ENCODE measurements at regions not wholly inside any gene's neighbourhood (a gene's known extent, or its start where the extent isn't known, plus 50 kb on each side); places are given as distances from the start of the nearest gene placed in this dataset.

- no peaks in the 10 kb centered on the region for H3K27me3 ChIP-seq (ENCODE audit: insufficient read depth, low read length, poor library complexity)
- no peak for ATAC-seq (ENCODE audit: insufficient read depth, low read depth)
- H3K79me2 ChIP-seq (ENCODE audit: insufficient read depth, low read length) = no peaks in the 10 kb centered on the region
- no peaks in the 10 kb centered on the region for H3K9me3 ChIP-seq (ENCODE audit: insufficient read depth, low read length, severe bottlenecking)
- TF ChIP-seq, protein P1, sequence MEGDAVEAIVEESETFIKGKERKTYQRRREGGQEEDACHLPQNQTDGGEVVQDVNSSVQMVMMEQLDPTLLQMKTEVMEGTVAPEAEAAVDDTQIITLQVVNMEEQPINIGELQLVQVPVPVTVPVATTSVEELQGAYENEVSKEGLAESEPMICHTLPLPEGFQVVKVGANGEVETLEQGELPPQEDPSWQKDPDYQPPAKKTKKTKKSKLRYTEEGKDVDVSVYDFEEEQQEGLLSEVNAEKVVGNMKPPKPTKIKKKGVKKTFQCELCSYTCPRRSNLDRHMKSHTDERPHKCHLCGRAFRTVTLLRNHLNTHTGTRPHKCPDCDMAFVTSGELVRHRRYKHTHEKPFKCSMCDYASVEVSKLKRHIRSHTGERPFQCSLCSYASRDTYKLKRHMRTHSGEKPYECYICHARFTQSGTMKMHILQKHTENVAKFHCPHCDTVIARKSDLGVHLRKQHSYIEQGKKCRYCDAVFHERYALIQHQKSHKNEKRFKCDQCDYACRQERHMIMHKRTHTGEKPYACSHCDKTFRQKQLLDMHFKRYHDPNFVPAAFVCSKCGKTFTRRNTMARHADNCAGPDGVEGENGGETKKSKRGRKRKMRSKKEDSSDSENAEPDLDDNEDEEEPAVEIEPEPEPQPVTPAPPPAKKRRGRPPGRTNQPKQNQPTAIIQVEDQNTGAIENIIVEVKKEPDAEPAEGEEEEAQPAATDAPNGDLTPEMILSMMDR (IDR thresholded peaks at IDR 0.05; ENCODE audit: borderline replicate concordance, extremely low read depth, low read length, poor library complexity, severe bottlenecking) = no peak
- TF ChIP-seq EZH2 (IDR thresholded peaks at IDR 0.05; ENCODE audit: borderline replicate concordance, low read depth, low read length, severe bottlenecking) = no peak
- no peak overlapping the region for H2AFZ ChIP-seq (ENCODE audit: low read depth, low read length)
- no peak overlapping the region for H3K4me2 ChIP-seq (ENCODE audit: insufficient read depth, low read length)
- H3K9ac ChIP-seq (ENCODE audit: low read depth, low read length) = no peak overlapping the region
- no peaks in the 10 kb centered on the region for H3K4me1 ChIP-seq (ENCODE audit: insufficient read depth, low read length)
- no peak for DNase-seq
- no peak overlapping the region for H3K4me3 ChIP-seq (ENCODE audit: low read depth in 1 of 2, low read length in 2 of 2)
- H3K27ac ChIP-seq (ENCODE audit: low read length) = no peak overlapping the region
- H4K20me1 ChIP-seq (ENCODE audit: insufficient read depth, low read length) = no peaks in the 10 kb centered on the region
- no peaks in the 10 kb centered on the region for H3K36me3 ChIP-seq (ENCODE audit: insufficient read depth, low read length)
Measured at GRCh38 chr10:21246178-21246577, 279.3 kb downstream of the SKIDA1 start.

DNA sequence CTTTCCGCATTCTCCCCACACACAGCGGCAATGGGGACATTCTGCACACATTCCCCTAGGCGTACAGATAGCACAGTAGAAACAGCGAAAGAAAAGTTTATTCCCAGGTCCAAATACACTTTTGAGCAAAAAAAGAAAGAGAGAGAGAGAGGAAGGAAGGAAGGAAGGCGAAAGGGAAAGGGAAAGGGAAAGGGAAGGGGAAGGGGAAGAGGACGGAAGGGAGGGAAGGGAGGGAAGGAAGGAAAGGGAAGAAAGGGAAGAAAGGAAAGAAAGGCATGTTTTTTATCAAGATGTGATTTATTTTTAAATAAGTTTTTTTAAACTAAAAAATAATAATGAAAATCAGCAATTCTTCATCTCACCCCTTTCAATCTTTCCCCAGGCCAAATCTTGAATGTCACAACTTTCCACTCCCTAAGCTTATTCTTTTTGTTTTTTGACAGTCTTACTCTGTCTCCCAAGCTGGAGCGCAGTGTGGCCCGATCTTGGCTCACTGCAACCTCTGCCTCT is 281.7 kb downstream of the SKIDA1 start:
- no peak for TF ChIP-seq EZH2 (IDR thresholded peaks at IDR 0.05; ENCODE audit: borderline replicate concordance, low read depth, low read length, severe bottlenecking)
- no peaks in the 10 kb centered on the region for H3K27me3 ChIP-seq (ENCODE audit: insufficient read depth, low read length, poor library complexity)
- DNase-seq = no peak
- no peaks in the 10 kb centered on the region for H3K4me1 ChIP-seq (ENCODE audit: insufficient read depth, low read length)
- H3K27ac ChIP-seq (ENCODE audit: low read length) = no peak overlapping the region
- H3K4me3 ChIP-seq (ENCODE audit: low read depth in 1 of 2, low read length in 2 of 2) = no peak overlapping the region
- H3K9ac ChIP-seq (ENCODE audit: low read depth, low read length) = no peak overlapping the region
- H3K79me2 ChIP-seq (ENCODE audit: insufficient read depth, low read length) = no peaks in the 10 kb centered on the region
- no peak overlapping the region for H3K4me2 ChIP-seq (ENCODE audit: insufficient read depth, low read length)
- no peaks in the 10 kb centered on the region for H3K36me3 ChIP-seq (ENCODE audit: insufficient read depth, low read length)
- H2AFZ ChIP-seq (ENCODE audit: low read depth, low read length) = no peak overlapping the region
- no peaks in the 10 kb centered on the region for H4K20me1 ChIP-seq (ENCODE audit: insufficient read depth, low read length)
- ATAC-seq (ENCODE audit: insufficient read depth, low read depth) = no peak
- H3K9me3 ChIP-seq (ENCODE audit: insufficient read depth, low read length, severe bottlenecking) = no peaks in the 10 kb centered on the region

DNA sequence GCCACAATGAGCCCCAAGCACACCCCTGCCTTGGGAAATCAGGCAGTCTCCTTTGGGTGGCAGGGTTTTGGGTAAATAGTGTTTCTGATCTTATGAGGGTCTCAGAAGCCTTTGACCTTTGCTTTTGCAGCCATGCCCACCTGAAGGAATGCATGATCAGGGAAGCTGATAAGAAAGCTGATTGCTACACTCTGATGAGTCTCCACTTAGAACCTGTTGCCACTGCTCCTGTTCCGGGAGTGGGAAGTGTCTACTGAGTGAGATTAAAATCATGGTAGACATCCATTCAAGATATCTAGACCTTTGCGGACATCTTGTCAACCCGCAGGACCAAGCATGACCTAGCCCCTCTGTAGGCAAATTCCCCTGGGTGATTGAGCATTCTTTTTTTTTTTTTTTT is 282.6 kb downstream of the SKIDA1 start:
- TF ChIP-seq, protein P1 (IDR thresholded peaks at IDR 0.05; ENCODE audit: borderline replicate concordance, extremely low read depth, low read length, poor library complexity, severe bottlenecking) = no peak
- TF ChIP-seq EZH2 (IDR thresholded peaks at IDR 0.05; ENCODE audit: borderline replicate concordance, low read depth, low read length, severe bottlenecking) = no peak
- Histone ChIP-seq H3K9ac (ENCODE audit: low read depth, low read length) (no peak overlapping the region), H3K36me3 (ENCODE audit: insufficient read depth, low read length) (no peaks in the 10 kb centered on the region), H4K20me1 (ENCODE audit: insufficient read depth, low read length) (no peaks in the 10 kb centered on the region), H3K4me2 (ENCODE audit: insufficient read depth, low read length) (no peak overlapping the region), H2AFZ (ENCODE audit: low read depth, low read length) (no peak overlapping the region), H3K27me3 (ENCODE audit: insufficient read depth, low read length, poor library complexity) (no peaks in the 10 kb centered on the region), H3K79me2 (ENCODE audit: insufficient read depth, low read length) (no peaks in the 10 kb centered on the region), H3K4me3 (ENCODE audit: low read depth in 1 of 2, low read length in 2 of 2) (no peak overlapping the region), H3K4me1 (ENCODE audit: insufficient read depth, low read length) (no peaks in the 10 kb centered on the region), H3K27ac (ENCODE audit: low read length) (no peak overlapping the region), H3K9me3 (ENCODE audit: insufficient read depth, low read length, severe bottlenecking) (no peaks in the 10 kb centered on the region)
- DNase-seq = no peak
- no peak for ATAC-seq (ENCODE audit: insufficient read depth, low read depth)

- ATAC-seq (ENCODE audit: insufficient read depth, low read depth) (no peak), DNase-seq (no peak)
- H3K79me2 ChIP-seq (ENCODE audit: insufficient read depth, low read length) = no peaks in the 10 kb centered on the region
- no peaks in the 10 kb centered on the region for H3K36me3 ChIP-seq (ENCODE audit: insufficient read depth, low read length)
- no peaks in the 10 kb centered on the region for H3K27me3 ChIP-seq (ENCODE audit: insufficient read depth, low read length, poor library complexity)
- H3K27ac ChIP-seq (ENCODE audit: low read length) = no peak overlapping the region
- TF ChIP-seq, protein P1 (IDR thresholded peaks at IDR 0.05; ENCODE audit: borderline replicate concordance, extremely low read depth, low read length, poor library complexity, severe bottlenecking) = no peak
- no peak for TF ChIP-seq EZH2 (IDR thresholded peaks at IDR 0.05; ENCODE audit: borderline replicate concordance, low read depth, low read length, severe bottlenecking)
- no peak overlapping the region for H3K9ac ChIP-seq (ENCODE audit: low read depth, low read length)
- no peaks in the 10 kb centered on the region for H4K20me1 ChIP-seq (ENCODE audit: insufficient read depth, low read length)
- no peak overlapping the region for H3K4me2 ChIP-seq (ENCODE audit: insufficient read depth, low read length)
- no peaks in the 10 kb centered on the region for H3K4me1 ChIP-seq (ENCODE audit: insufficient read depth, low read length)
- H3K4me3 ChIP-seq (ENCODE audit: low read depth in 1 of 2, low read length in 2 of 2) = no peak overlapping the region
- H2AFZ ChIP-seq (ENCODE audit: low read depth, low read length) = no peak overlapping the region
- no peaks in the 10 kb centered on the region for H3K9me3 ChIP-seq (ENCODE audit: insufficient read depth, low read length, severe bottlenecking)
Measured at GRCh38 chr10:21238717-21239116, 286.8 kb downstream of the SKIDA1 start.

All from DND-41 (cell line).